ENCODE measurements at regions not wholly inside any gene's neighbourhood (a gene's known extent, or its start where the extent isn't known, plus 50 kb on each side); places are given as distances from the start of the nearest gene placed in this dataset.

DNA sequence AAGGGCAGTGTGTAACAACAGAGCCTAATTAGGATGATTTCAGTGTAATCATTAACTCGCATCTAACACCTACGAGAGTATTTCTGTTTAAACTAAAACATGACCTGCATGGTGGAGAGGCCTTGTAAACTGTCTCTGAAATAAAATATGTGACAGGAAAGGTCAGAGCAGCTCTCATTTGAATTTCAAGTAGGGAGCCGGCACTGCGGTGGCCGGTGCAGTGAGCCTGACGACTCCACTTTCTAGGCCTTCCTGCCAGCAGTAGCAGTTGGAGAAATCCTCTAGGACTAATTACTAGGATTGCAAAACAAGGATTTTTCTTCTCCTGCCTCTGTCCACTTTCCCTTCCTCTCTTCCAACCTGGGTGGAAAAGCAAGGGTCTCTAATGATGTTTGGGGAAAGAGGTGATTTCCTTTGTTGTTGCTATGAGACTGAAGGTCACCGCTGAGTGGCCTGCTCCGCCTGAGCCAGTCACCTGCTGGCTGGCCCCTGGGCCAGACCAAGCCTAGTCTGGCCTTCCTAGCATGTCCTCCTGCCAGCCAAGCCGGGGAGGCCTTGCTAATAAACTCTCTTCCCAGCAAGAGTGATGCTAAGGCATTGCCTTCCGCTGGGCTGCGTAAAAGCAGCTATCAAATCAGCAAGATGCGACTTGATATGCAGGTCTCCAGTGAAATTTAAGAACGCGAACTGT lies 245.7 kb downstream of the PSAT1 start:
- TF ChIP-seq, protein P1, sequence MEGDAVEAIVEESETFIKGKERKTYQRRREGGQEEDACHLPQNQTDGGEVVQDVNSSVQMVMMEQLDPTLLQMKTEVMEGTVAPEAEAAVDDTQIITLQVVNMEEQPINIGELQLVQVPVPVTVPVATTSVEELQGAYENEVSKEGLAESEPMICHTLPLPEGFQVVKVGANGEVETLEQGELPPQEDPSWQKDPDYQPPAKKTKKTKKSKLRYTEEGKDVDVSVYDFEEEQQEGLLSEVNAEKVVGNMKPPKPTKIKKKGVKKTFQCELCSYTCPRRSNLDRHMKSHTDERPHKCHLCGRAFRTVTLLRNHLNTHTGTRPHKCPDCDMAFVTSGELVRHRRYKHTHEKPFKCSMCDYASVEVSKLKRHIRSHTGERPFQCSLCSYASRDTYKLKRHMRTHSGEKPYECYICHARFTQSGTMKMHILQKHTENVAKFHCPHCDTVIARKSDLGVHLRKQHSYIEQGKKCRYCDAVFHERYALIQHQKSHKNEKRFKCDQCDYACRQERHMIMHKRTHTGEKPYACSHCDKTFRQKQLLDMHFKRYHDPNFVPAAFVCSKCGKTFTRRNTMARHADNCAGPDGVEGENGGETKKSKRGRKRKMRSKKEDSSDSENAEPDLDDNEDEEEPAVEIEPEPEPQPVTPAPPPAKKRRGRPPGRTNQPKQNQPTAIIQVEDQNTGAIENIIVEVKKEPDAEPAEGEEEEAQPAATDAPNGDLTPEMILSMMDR (IDR thresholded peaks at IDR 0.05): no peak
- intact Hi-C loops (cut with DNase I): no loop called here
- Histone ChIP-seq H3K9me3 (no peaks in the 10 kb centered on the region), H3K27me3 (no peaks in the 10 kb centered on the region), H3K4me1 (no peaks in the 10 kb centered on the region), H3K4me3 (no peak overlapping the region), H3K27ac (no peak overlapping the region), H3K36me3 (no peaks in the 10 kb centered on the region)
- DNase-seq (no peak), ATAC-seq (no peak)

DNA sequence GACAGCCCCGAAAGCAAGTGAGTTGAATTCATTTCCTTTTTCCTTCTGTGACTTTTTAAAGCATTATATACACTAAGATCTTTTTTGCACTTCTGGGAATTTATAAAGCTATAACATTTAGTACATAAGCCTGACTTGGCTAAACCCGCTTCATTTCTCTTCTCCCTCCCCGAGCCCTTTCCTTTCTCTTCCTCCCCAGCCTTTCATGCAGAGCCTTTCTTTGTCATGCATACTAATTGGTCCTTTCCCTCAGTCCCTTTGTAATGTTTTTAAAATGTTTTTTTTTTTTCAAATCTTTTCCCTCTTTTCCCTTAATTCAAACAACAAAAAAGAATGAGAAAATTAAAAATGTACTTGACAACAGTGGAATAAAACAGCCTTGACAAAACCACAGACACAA lies 246.4 kb downstream of the PSAT1 start:
- Histone ChIP-seq H3K27ac (no peak overlapping the region), H3K27me3 (no peaks in the 10 kb centered on the region), H3K36me3 (no peaks in the 10 kb centered on the region), H3K9me3 (no peaks in the 10 kb centered on the region), H3K4me1 (no peaks in the 10 kb centered on the region), H3K4me3 (no peak overlapping the region)
- TF ChIP-seq, protein P1 (IDR thresholded peaks at IDR 0.05): no peak
- intact Hi-C loops (cut with DNase I): no loop called here
- ATAC-seq (no peak), DNase-seq (no peak)

DNA sequence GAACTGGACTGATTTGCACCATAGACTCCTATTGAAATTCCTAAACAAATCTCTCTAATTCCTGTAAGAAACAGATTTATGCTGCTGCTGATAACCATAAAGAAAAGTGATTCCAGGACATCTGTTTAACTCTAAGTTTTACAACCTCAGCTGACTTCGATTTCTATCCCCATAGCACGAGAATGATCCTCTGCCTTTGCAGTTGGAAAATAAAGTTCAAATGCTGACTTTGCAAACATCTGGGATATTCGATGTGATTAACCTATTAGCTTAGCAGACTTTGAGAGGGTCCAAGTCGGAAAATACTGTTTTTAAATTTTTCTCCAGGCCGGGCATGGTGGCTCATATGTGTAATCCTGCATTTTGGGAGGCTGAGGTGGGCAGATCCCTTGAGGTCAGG lies 247.3 kb downstream of the PSAT1 start:
- Histone ChIP-seq H3K4me3 (no peak overlapping the region), H3K4me1 (no peaks in the 10 kb centered on the region), H3K27me3 (no peaks in the 10 kb centered on the region), H3K9me3 (no peaks in the 10 kb centered on the region), H3K27ac (no peak overlapping the region), H3K36me3 (no peaks in the 10 kb centered on the region)
- TF ChIP-seq, protein P1 (IDR thresholded peaks at IDR 0.05): no peak
- intact Hi-C loops (cut with DNase I): no loop called here
- DNase-seq (no peak), ATAC-seq (no peak)

DNA sequence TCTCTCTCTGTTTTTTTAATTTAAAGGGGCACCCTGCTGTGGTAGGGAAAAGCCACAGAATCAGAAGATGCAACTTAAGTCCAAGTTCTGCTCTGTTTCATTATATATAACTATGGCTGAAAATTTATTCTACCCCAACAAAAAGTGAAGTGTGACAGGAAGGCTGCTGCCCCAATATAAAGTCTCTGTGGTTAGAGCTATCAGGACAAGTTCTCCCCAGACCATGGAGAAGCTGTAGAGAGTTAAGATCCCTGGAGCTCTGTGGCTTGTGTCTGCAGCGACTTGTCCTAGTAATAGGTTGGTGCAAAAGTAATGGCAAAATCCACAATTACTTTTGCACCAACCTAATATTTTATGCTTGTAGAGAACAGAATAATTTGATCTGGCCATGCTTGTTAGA lies 250.9 kb downstream of the PSAT1 start:
- Histone ChIP-seq H3K27me3 (no peaks in the 10 kb centered on the region), H3K4me1 (no peaks in the 10 kb centered on the region), H3K27ac (no peak overlapping the region), H3K36me3 (no peaks in the 10 kb centered on the region), H3K4me3 (no peak overlapping the region), H3K9me3 (no peaks in the 10 kb centered on the region)
- intact Hi-C loops (cut with DNase I): no loop called here
- TF ChIP-seq, protein P1 (IDR thresholded peaks at IDR 0.05): no peak
- ATAC-seq (no peak), DNase-seq (no peak)

DNA sequence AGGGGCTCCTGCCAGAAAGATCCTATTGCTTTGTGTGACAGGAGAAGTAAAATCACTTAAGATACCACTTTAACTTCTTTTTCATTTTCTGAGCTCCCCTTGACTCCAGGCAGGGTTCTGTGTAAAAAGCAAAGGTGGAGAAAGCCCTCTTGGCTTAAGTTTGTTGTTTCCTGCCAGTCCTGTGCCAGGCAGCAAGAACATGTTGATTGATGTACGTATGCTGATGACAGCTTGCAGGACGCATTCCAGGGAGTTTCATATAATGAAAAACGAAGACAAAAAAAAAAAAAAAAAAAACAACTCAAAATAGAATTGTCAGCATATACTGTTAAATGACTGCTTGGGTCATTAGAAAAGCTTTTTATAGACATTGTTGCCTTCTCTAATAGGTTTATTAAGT lies 251.7 kb downstream of the PSAT1 start:
- Histone ChIP-seq H3K27ac (no peak overlapping the region), H3K36me3 (no peaks in the 10 kb centered on the region), H3K27me3 (no peaks in the 10 kb centered on the region), H3K4me3 (no peak overlapping the region), H3K9me3 (no peaks in the 10 kb centered on the region), H3K4me1 (no peaks in the 10 kb centered on the region)
- no peak for ATAC-seq
- DNase-seq: no peak
- intact Hi-C loops (cut with DNase I): no loop called here
- TF ChIP-seq, protein P1 (IDR thresholded peaks at IDR 0.05): no peak

DNA sequence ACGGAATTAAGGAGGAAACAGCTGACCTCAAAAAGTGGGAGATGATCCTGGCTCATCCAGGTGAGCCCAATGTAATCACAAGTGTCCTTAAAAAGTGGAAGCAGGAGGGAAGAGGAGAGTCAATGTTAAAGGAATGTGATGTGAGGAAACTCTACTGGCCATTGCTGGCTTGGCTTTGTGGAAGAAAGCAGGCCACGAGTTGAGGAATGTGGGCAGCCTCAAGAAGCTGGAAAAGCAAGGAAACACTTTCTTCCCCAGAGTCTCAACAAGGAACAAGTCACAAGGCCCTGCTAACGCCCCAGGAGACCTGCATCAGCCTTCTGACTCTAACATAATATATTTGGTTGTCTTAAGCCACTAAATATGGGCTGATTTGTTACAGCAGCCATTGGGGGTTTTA lies 252.8 kb downstream of the PSAT1 start:
- ATAC-seq (no peak), DNase-seq (no peak)
- Histone ChIP-seq H3K9me3 (no peaks in the 10 kb centered on the region), H3K4me3 (no peak overlapping the region), H3K27me3 (no peaks in the 10 kb centered on the region), H3K4me1 (no peaks in the 10 kb centered on the region), H3K27ac (no peak overlapping the region), H3K36me3 (no peaks in the 10 kb centered on the region)
- intact Hi-C loops (cut with DNase I): no loop called here
- TF ChIP-seq, protein P1 (IDR thresholded peaks at IDR 0.05): no peak

Data from upper lobe of right lung (tissue), 1 donor.